ENCODE measurements at regions not wholly inside any gene's neighbourhood (a gene's known extent, or its start where the extent isn't known, plus 50 kb on each side); places are given as distances from the start of the nearest gene placed in this dataset.

GRCh38 chr12:28802706-28803438, 346.2 kb upstream of the FAR2 start:
- TF ChIP-seq REST (IDR thresholded peaks at IDR 0.05; ENCODE audit: low read depth) (no peak), TAF1 (IDR thresholded peaks at IDR 0.05; ENCODE audit: low read depth) (no peak), FOXM1 (IDR thresholded peaks at IDR 0.05; ENCODE audit: borderline replicate concordance, low read depth) (no peak), RAD21 (IDR thresholded peaks at IDR 0.05; ENCODE audit: low read depth) (no peak)

All from Ishikawa (cell line).